ENCODE measurements at regions not wholly inside any gene's neighbourhood (a gene's known extent, or its start where the extent isn't known, plus 50 kb on each side); places are given as distances from the start of the nearest gene placed in this dataset.

DNA sequence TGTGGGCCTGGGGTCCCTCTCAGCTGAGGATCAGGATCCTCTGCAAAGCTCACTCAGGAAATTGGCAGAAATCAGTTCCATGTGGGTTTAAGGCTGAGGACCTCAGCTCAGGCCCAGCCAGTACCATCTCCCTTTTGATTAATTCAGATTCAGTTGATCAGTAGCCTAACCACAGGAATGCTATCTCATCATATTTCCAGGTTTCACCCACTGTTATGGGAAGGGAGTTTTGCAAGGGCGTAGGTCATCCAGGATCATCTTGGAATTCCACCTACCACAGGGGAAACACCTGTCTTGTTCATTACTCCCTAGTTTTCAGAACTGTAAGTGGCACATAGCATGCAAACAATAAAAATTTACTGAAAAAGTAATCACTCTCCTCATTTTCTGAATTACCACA is 399.5 kb upstream of the CNTN3 start:
- TF ChIP-seq CTCF (IDR thresholded peaks at IDR 0.05), result no peak
- intact Hi-C loops (cut with DNase I), result no loop called here
- Histone ChIP-seq H3K27me3 (ENCODE audit: low read depth) (no peaks in the 10 kb centered on the region), H3K36me3 (no peaks in the 10 kb centered on the region), H3K4me3 (no peak overlapping the region), H3K27ac (no peak overlapping the region), H3K9me3 (no peaks in the 10 kb centered on the region), H3K4me1 (no peaks in the 10 kb centered on the region)
- DNase-seq, result no peak
- ATAC-seq, result no peak

- H3K4me1 ChIP-seq, result no peaks in the 10 kb centered on the region
- H3K9me3 ChIP-seq, result no peaks in the 10 kb centered on the region
- no peak for TF ChIP-seq CTCF (IDR thresholded peaks at IDR 0.05)
- H3K27ac ChIP-seq, result no peak overlapping the region
- DNase-seq (no peak), ATAC-seq (no peak)
- no peaks in the 10 kb centered on the region for H3K27me3 ChIP-seq (ENCODE audit: low read depth)
- no peaks in the 10 kb centered on the region for H3K36me3 ChIP-seq
- intact Hi-C loops (cut with DNase I), result no loop called here
- H3K4me3 ChIP-seq, result no peak overlapping the region
These were observed 400.8 kb upstream of the CNTN3 start for GRCh38 chr3:75015280-75015679.

- ATAC-seq (no peak), DNase-seq (no peak)
- H3K9me3 ChIP-seq, result no peaks in the 10 kb centered on the region
- H3K27ac ChIP-seq, result no peak overlapping the region
- TF ChIP-seq CTCF (IDR thresholded peaks at IDR 0.05), result no peak
- no peak overlapping the region for H3K4me3 ChIP-seq
- intact Hi-C loops (cut with DNase I), result no loop called here
- no peaks in the 10 kb centered on the region for H3K36me3 ChIP-seq
- no peaks in the 10 kb centered on the region for H3K4me1 ChIP-seq
- no peaks in the 10 kb centered on the region for H3K27me3 ChIP-seq (ENCODE audit: low read depth)
These were observed 420.7 kb upstream of the CNTN3 start for GRCh38 chr3:75035146-75035545.

DNA sequence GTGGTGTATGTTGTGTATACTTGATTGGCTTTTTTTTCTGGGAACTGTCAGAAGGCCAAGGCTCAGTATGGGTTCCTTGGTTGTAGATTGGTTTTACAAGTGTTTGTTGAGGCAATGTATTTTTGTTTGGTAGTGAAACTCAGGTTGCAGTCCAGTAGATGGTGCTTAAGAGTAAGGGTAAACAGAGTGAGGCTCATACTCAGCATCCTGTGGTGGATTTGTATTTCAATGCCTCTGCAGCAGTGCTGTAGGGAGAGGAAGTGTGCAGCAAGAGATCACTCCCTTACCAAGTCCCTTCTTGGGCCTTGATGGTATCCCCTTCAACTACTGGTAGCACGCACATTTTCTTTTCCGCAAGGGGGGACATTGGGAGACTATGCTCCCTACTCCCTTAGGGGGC is 428.5 kb upstream of the CNTN3 start:
- intact Hi-C loops (cut with DNase I), result no loop called here

GRCh38 chr3:75048650-75049049 is 434.2 kb upstream of the CNTN3 start:
- ATAC-seq (no peak), DNase-seq (no peak)
- Histone ChIP-seq H3K27ac (no peak overlapping the region), H3K4me1 (no peaks in the 10 kb centered on the region), H3K36me3 (no peaks in the 10 kb centered on the region), H3K27me3 (ENCODE audit: low read depth) (no peaks in the 10 kb centered on the region), H3K4me3 (no peak overlapping the region), H3K9me3 (no peaks in the 10 kb centered on the region)
- TF ChIP-seq CTCF (IDR thresholded peaks at IDR 0.05), result no peak
- intact Hi-C loops (cut with DNase I), result no loop called here

More for the DNA sequence above, 428.5 kb upstream of the CNTN3 start:
- H3K4me1 ChIP-seq, result no peaks in the 10 kb centered on the region
- no peak for TF ChIP-seq CTCF (IDR thresholded peaks at IDR 0.05)
- peaks cover 16% of the 10 kb centered on the region for H3K9me3 ChIP-seq
- no peaks in the 10 kb centered on the region for H3K27me3 ChIP-seq (ENCODE audit: low read depth)
- ATAC-seq (no peak), DNase-seq (no peak)
- H3K27ac ChIP-seq, result no peak overlapping the region
- H3K4me3 ChIP-seq, result no peak overlapping the region
- H3K36me3 ChIP-seq, result no peaks in the 10 kb centered on the region

- Histone ChIP-seq H3K27me3 (ENCODE audit: low read depth) (no peaks in the 10 kb centered on the region), H3K9me3 (no peaks in the 10 kb centered on the region), H3K4me3 (no peak overlapping the region), H3K4me1 (no peaks in the 10 kb centered on the region), H3K36me3 (no peaks in the 10 kb centered on the region), H3K27ac (no peak overlapping the region)
- TF ChIP-seq CTCF (IDR thresholded peaks at IDR 0.05), result no peak
- no peak for ATAC-seq
- intact Hi-C loops (cut with DNase I), result no loop called here
- DNase-seq, result no peak
These were observed 435.1 kb upstream of the CNTN3 start for GRCh38 chr3:75049533-75049932.

All from lower lobe of right lung (tissue), 2 donors.